HepG2 (cell line): ENCODE measurements at regions not wholly inside any gene's neighbourhood (a gene's known extent, or its start where the extent isn't known, plus 50 kb on each side); places are given as distances from the start of the nearest gene placed in this dataset.

Experiments
- ATAC-seq: fragments of 200-7000 bp; cut with Tn5 transposase; 3 replicates; pipeline ENCODE4 v1.9.1; 2020; ENCODE audit warnings: mild to moderate bottlenecking, moderate library complexity
- BruUV-seq: library from RNA; stranded (reverse); fragments of 400-500 nt; replicated peaks from 2 replicates; lab custom pipeline; 2021; lab: Mats Ljungman, UMichigan
- CTCF ChIA-PET: fragments of 300-600 bp; formaldehyde crosslinking; extraction: SDS; loops from one replicate; lab custom pipeline; 2021; ENCODE audit warnings: low total read pairs, inconsistent platforms, low intra/inter-chr PET ratio; lab: Yijun Ruan, JAX
- POLR2A ChIA-PET: fragments of 350-600 bp; sonication (Branson Sonifier 250); formaldehyde crosslinking; loops from one replicate; lab custom pipeline; 2020; ENCODE audit warnings: antibody characterized with exemption, inconsistent platforms; lab: Yijun Ruan, JAX
- DNase-seq: peaks from one replicate; pipeline ENCODE4 v3.0.0-alpha.2; 2015; ENCODE audit warnings: low spot score
- FAIRE-seq: peaks from 3 replicates; lab custom pipeline; 2011; peaks lifted over from hg19 to GRCh38; lab: Jason Lieb, UNC
- H2AFZ ChIP-seq: one replicate; pipeline ENCODE4 v1.6.1; 2011; ENCODE audit warnings: low read length, inconsistent platforms
- H3K27ac ChIP-seq: fragments of 300-600 bp; 3 replicates; pipeline ENCODE4 v1.8.0; 2011; ENCODE audit warnings: mixed run types, mild to moderate bottlenecking, mixed read lengths, low read length, inconsistent platforms; ENCODE audit not compliant: insufficient read depth; ENCODE audit errors: extremely low read length
- H3K27me3 ChIP-seq, 2 experiments: fragments of 200-600 bp in 1 of 2; 2 replicates in 1 of 2; 3 replicates in 1 of 2; pipeline versions ENCODE4 v1.6.0 to v1.8.0; 2011; ENCODE audit warnings: low read length in 2 of 2, mild to moderate bottlenecking in 2 of 2, moderate library complexity in 2 of 2, inconsistent platforms in 1 of 2; ENCODE audit not compliant: insufficient read depth in 2 of 2, control insufficient read depth in 1 of 2
- H3K36me3 ChIP-seq, 2 experiments: fragments of 200-600 bp in 1 of 2; replicated peaks in 1 of 2; 2 replicates in 1 of 2; 3 replicates in 1 of 2; pipeline versions ENCODE4 v1.5.1 to v1.8.0; 2011; ENCODE audit warnings: low read length in 2 of 2, inconsistent platforms in 1 of 2; ENCODE audit not compliant: insufficient read depth in 2 of 2, control insufficient read depth in 1 of 2
- H3K4me1 ChIP-seq: 2 replicates; pipeline ENCODE4 v1.5.1; 2012; ENCODE audit warnings: low read length, inconsistent platforms; ENCODE audit not compliant: insufficient read depth
- H3K4me2 ChIP-seq: 2 replicates; pipeline ENCODE4 v1.6.0; 2011; ENCODE audit warnings: low read depth, low read length, inconsistent platforms
- H3K4me3 ChIP-seq, 3 experiments: fragments of 200-600 bp in 1 of 3; sonication (generic), shearing (Covaris generic) in 1 of 3; replicated peaks in 1 of 3; 2 replicates each; pipeline ENCODE4 v1.5.1; 2011 to 2016; ENCODE audit warnings: low read length in 3 of 3, inconsistent platforms in 2 of 3, low read depth in 2 of 3, mild to moderate bottlenecking in 2 of 3, control low read depth in 1 of 3, mixed read lengths in 1 of 3; ENCODE audit not compliant: insufficient read depth in 1 of 3
- H3K79me2 ChIP-seq: one replicate; pipeline ENCODE4 v1.6.1; 2011; ENCODE audit warnings: low read length, inconsistent platforms; ENCODE audit not compliant: insufficient read depth
- H3K9ac ChIP-seq: 2 replicates; pipeline ENCODE4 v1.6.0; 2011; ENCODE audit warnings: mild to moderate bottlenecking, low read depth, low read length, inconsistent platforms; ENCODE audit not compliant: insufficient read depth
- H3K9me3 ChIP-seq: 2 replicates; pipeline ENCODE4 v1.5.1; 2012; ENCODE audit warnings: mild to moderate bottlenecking, low read length
- H4K20me1 ChIP-seq: 2 replicates; pipeline ENCODE4 v1.6.0; 2011; ENCODE audit warnings: inconsistent platforms, mild to moderate bottlenecking, low read length, moderate library complexity; ENCODE audit not compliant: insufficient read depth
- ELF3 ChIP-seq: IDR thresholded peaks from 2 replicates; pipeline ENCODE4 v1.6.1; 2016; ENCODE audit warnings: missing genetic modification reagents, missing compliant biosample characterization
- SIX4 ChIP-seq: sonication (generic); formaldehyde crosslinking; IDR thresholded peaks from 2 replicates; pipeline ENCODE4 v1.4.0; 2020; ENCODE audit warnings: missing genetic modification reagents
- TBL1XR1 ChIP-seq: fragments of 150-350 bp; IDR thresholded peaks from 2 replicates; pipeline ENCODE4 v1.6.1; 2014; ENCODE audit warnings: borderline replicate concordance, low read length; ENCODE audit not compliant: partially characterized antibody
- ZNF24 ChIP-seq: fragments of 450-650 bp; IDR thresholded peaks from 2 replicates; pipeline ENCODE4 v1.6.1; 2017; ENCODE audit warnings: antibody characterized with exemption, mild to moderate bottlenecking
- ZNF263 ChIP-seq: sonication (generic); formaldehyde crosslinking; IDR thresholded peaks from 2 replicates; pipeline ENCODE4 v1.4.0; 2020; ENCODE audit warnings: missing genetic modification reagents
- ZNF674 ChIP-seq: sonication (generic); formaldehyde crosslinking; IDR thresholded peaks from 2 replicates; pipeline ENCODE4 v1.5.0; 2020; ENCODE audit warnings: low read depth, mild to moderate bottlenecking, missing genetic modification reagents
- WGBS: methylation state at CpG from one replicate; pipeline ENCODE4 v1.1.6; 2017; ENCODE audit warnings: low lambda C conversion rate; 5-methylcytosine and 5-hydroxymethylcytosine counted together
- in situ Hi-C: cut with HindIII; loops from 2 replicates; pipeline ENCODE4 v1.10.0; 2017; ENCODE audit warnings: low pct_unique_long_range_greater_than_20kb; ENCODE audit not compliant: extremely low pct_ligation_motif_present
- intact Hi-C: fragments of 100-400 bp; cut with micrococcal nuclease; formaldehyde crosslinking; loops from one replicate; pipeline ENCODE4 v1.10.0; 2022; ENCODE audit not compliant: unreplicated experiment
- TF ChIP-seq, protein P1 (sequence below): IDR thresholded peaks from 2 replicates; pipeline ENCODE4 v1.6.1; 2016; ENCODE audit warnings: low read depth, control low read depth
- TF ChIP-seq, protein P2 (sequence below): sonication (generic); formaldehyde crosslinking; IDR thresholded peaks from 2 replicates; pipeline ENCODE4 v1.8.0; 2022; ENCODE audit warnings: missing genetic modification reagents, mild to moderate bottlenecking, inconsistent platforms, borderline replicate concordance

DNA sequence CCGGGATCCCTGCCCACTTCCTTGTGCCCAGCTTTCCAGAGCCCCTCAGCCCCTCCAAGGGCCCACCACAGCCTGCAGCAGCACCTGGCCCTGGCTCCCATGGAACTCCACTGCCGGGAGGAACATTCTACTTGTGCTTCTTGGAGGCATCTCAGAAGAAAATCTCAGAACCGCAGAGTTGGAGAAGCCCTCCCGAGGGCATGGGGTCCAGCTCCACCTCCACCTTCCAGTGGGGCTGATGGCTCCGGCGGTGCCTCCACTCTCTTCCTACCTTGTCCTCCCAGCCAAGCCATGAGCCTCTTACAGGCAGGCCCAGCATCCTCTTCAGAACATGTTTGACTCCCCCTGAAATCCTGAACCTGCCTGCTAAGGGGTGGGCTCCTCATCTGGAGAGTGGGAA lies 79.4 kb upstream of the ZNF469 start:
- in situ Hi-C loops (no loop called here), intact Hi-C loops (no loop called here)
- Histone ChIP-seq H3K9ac (no peak overlapping the region), H3K27me3 (peaks cover 24 to 81% of the 10 kb centered on the region in 2 experiments), H2AFZ (no peak overlapping the region), H3K4me2 (no peak overlapping the region), H4K20me1 (no peaks in the 10 kb centered on the region), H3K27ac (no peak overlapping the region), H3K79me2 (no peaks in the 10 kb centered on the region), H3K4me1 (no peaks in the 10 kb centered on the region), H3K36me3 (no peaks in the 10 kb centered on the region), H3K9me3 (0 out of 2 replicates have a peak, but pooled peaks cover 5% of the 10 kb centered on the region), H3K4me3 (no peak overlapping the region)
- no peak for FAIRE-seq
- DNase-seq = no peak
- BruUV-seq = no TSS peak
- CTCF ChIA-PET = no interaction called here
- 20% methylated on average over 6 of the region's 6 CpGs for WGBS
- no peak for ATAC-seq
- no peak for TF ChIP-seq ZNF674
- TF ChIP-seq ZNF263 (CRISPR knock-in tag) = no peak
- TF ChIP-seq, protein P1, sequence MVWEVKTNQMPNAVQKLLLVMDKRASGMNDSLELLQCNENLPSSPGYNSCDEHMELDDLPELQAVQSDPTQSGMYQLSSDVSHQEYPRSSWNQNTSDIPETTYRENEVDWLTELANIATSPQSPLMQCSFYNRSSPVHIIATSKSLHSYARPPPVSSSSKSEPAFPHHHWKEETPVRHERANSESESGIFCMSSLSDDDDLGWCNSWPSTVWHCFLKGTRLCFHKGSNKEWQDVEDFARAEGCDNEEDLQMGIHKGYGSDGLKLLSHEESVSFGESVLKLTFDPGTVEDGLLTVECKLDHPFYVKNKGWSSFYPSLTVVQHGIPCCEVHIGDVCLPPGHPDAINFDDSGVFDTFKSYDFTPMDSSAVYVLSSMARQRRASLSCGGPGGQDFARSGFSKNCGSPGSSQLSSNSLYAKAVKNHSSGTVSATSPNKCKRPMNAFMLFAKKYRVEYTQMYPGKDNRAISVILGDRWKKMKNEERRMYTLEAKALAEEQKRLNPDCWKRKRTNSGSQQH (CRISPR knock-in tag) = no peak
- no peak for TF ChIP-seq TBL1XR1
- no peak for TF ChIP-seq ZNF24
- no peak for TF ChIP-seq SIX4 (CRISPR knock-in tag)
- no peak for TF ChIP-seq ELF3
- TF ChIP-seq, protein P2, sequence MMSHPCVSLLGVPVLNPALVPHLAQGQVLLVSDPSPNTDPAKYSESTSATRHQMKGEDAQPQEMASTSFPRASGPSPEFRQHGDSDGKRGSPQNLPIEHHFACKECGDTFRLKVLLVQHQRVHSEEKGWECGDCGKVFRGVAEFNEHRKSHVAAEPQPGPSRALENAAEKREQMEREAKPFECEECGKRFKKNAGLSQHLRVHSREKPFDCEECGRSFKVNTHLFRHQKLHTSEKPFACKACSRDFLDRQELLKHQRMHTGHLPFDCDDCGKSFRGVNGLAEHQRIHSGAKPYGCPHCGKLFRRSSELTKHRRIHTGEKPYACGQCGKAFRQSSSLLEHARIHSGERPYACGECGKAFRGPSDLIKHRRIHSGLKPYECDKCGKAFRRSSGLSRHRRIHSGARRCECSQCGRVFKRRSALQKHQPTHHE (CRISPR knock-in tag) = no peak
- TF ChIP-seq, all 625 proteins: peak for 0
- POLR2A ChIA-PET = no interaction called here
